Aorta (tissue), 5 donors: ENCODE measurements at regions not wholly inside any gene's neighbourhood (a gene's known extent, or its start where the extent isn't known, plus 50 kb on each side); places are given as distances from the start of the nearest gene placed in this dataset.

Experiments
- ATAC-seq: fragments of 200-7000 bp; cut with Tn5 transposase; one replicate; pipeline ENCODE4 v1.9.1; 2022; ENCODE audit warnings: moderate library complexity; ENCODE audit not compliant: low FRiP score
- DNase-seq, 2 donors: peaks; one replicate each; pipeline ENCODE4 v3.0.0-alpha.2; 2020
- H3K27ac ChIP-seq, 2 donors: one replicate each; pipeline ENCODE4 v1.5.1; 2013; ENCODE audit warnings: low read length in 2 of 2, mild to moderate bottlenecking in 2 of 2, moderate library complexity in 2 of 2, control low read depth in 1 of 2, inconsistent platforms in 1 of 2, low read depth in 1 of 2
- H3K27me3 ChIP-seq, 2 donors: one replicate each; pipeline ENCODE4 v1.6.1; 2013; ENCODE audit warnings: control low read depth in 1 of 2, low read length in 1 of 2, mild to moderate bottlenecking in 1 of 2, moderate library complexity in 1 of 2; ENCODE audit not compliant: insufficient read depth in 2 of 2, control insufficient read depth in 1 of 2
- H3K36me3 ChIP-seq, 2 donors: one replicate each; pipeline ENCODE4 v1.6.1; 2013; ENCODE audit warnings: control low read depth in 1 of 2, low read length in 1 of 2, mild to moderate bottlenecking in 1 of 2; ENCODE audit not compliant: insufficient read depth in 2 of 2, control insufficient read depth in 1 of 2
- H3K4me1 ChIP-seq, 2 donors: one replicate each; pipeline ENCODE4 v1.6.1; 2013; ENCODE audit warnings: low read length in 2 of 2, control low read depth in 1 of 2, mild to moderate bottlenecking in 1 of 2, moderate library complexity in 1 of 2; ENCODE audit not compliant: insufficient read depth in 2 of 2, control insufficient read depth in 1 of 2
- H3K4me3 ChIP-seq, 2 donors: one replicate each; pipeline ENCODE4 v1.5.1; 2013; ENCODE audit warnings: low read length in 2 of 2, control low read depth in 1 of 2, mild to moderate bottlenecking in 1 of 2
- H3K9me3 ChIP-seq: one replicate; pipeline ENCODE4 v1.6.1; 2013; ENCODE audit warnings: mild to moderate bottlenecking, low read length; ENCODE audit not compliant: control insufficient read depth
- WGBS, 2 donors: extraction: QIAGEN DNeasy Blood & Tissue Kit; methylation state at CpG; one replicate each; pipeline ENCODE4 v1.1.7; 2013; 5-methylcytosine and 5-hydroxymethylcytosine counted together
- intact Hi-C, 2 donors: fragments of 100-400 bp; cut with DNase I; formaldehyde crosslinking; loops; one replicate each; pipeline versions ENCODE4 v1.14.2 to v1.15.0; 2022
- donor health status: healthy with polysubstance abuse.
- donor health status: Bipolar disorder and iron deficiency.
- donor health status: DM: no; HTN: no; CAD: no.
- donor health status: DM: no; HTN: no; CAD: no.
- donor health status: DM: yes; HTN: yes; CAD: no.

DNA sequence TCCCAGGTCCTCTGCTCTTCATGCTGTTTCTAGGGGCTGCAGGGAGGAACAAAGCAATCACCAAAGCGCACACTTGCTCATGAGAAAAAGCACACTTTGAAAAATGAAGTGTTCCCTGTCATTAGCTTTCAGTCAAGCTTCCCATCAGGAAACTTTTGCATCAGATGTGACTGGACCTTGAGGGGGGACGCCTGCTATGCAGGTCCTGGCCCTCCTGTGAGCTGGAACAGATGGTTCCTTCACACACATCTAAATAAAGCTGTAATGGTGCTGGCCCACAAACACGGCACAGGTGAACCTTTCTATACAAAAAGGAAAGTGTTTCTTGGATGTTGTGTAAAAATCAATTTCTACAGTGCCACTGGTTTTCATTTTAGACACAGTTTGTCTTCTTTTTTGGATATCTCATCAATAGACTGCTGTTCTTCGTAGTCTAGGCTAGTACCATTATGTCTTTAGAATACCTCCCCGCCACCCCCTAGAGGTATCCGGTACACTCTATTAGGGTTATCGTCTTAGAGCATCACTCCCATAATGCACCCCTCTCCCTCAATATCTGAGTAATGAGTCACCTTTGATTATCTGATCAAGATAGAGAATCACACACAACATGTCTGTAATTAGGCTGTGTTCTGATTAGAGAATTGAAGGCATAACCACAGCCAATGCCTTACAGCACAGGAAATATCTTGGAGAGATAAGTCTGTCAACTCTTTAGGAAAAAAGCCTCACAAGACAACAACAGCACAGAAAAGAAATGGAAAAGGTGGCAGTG, 266.3 kb downstream of the TLR4 start:
- Histone ChIP-seq H3K4me3 (no peak overlapping the region), H3K9me3 (no peaks in the 10 kb centered on the region), H3K4me1 (no peaks in the 10 kb centered on the region), H3K36me3 (no peaks in the 10 kb centered on the region), H3K27me3 (no peaks in the 10 kb centered on the region), H3K27ac (no peak overlapping the region)
- intact Hi-C loops: no loop called here
- ATAC-seq (no peak), DNase-seq (no peak)
- WGBS, 2 donors: 77 to 78% methylated on average over 7 of the region's 7 CpGs

- no peak overlapping the region for H3K4me3 ChIP-seq
- no peaks in the 10 kb centered on the region for H3K9me3 ChIP-seq
Measured at GRCh38 chr9:117974108-117974507, 269.9 kb downstream of the TLR4 start.

DNA sequence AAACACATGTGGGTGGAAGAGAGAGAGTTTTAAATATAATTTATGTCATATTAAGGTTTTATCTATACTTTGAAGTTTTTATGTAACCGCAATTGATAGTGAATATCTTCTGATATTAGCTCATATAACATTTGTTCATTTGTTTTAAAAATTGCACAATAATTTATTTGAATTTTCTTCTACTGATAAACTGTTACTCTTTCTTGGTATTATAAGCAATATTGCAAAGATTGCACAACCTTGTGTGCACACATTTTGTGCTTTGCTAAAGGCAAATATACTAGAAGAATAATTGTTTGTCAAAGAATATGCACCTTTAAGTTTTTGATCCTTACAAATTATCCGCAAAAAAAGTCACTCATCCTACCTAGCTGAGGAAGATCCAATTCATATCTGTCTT, 275.7 kb downstream of the TLR4 start:
- no peak for ATAC-seq
- 93% methylated on average over 2 of the region's 2 CpGs for WGBS, 2 donors
- Histone ChIP-seq H3K4me3 (no peak overlapping the region), H3K4me1 (no peaks in the 10 kb centered on the region), H3K36me3 (no peaks in the 10 kb centered on the region), H3K27me3 (no peaks in the 10 kb centered on the region), H3K27ac (no peak overlapping the region), H3K9me3 (no peaks in the 10 kb centered on the region)
- no peak for DNase-seq
- intact Hi-C loops: no loop called here

More at GRCh38 chr9:117974108-117974507, 269.9 kb downstream of the TLR4 start:
- intact Hi-C loops: no loop called here
- no peaks in the 10 kb centered on the region for H3K36me3 ChIP-seq
- no peak overlapping the region for H3K27ac ChIP-seq
- no peaks in the 10 kb centered on the region for H3K27me3 ChIP-seq
- ATAC-seq: no peak
- 51 to 52% methylated on average over 3 of the region's 3 CpGs for WGBS, 2 donors
- no peaks in the 10 kb centered on the region for H3K4me1 ChIP-seq
- DNase-seq: no peak

DNA sequence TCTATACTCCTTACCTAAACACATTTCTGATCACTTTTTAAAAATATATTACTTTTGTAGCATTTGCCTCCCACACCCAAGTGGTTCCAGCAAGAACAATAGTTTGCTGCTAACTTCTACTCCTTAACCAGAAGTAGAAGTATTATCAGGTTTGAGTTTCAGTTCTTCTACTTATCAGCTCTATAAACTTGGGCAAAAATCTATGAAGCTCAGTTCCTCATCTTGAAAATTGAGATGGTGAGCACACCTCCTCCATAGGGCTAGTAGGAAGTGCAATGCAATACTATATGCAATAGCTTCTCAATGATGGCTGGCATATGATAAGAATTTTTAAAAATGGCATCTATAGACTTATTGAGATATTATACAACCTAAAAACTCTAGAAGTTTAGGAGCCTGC, 283.7 kb downstream of the TLR4 start:
- intact Hi-C loops: no loop called here
- Histone ChIP-seq H3K36me3 (no peaks in the 10 kb centered on the region), H3K27ac (no peak overlapping the region), H3K27me3 (no peaks in the 10 kb centered on the region), H3K4me1 (no peaks in the 10 kb centered on the region), H3K9me3 (no peaks in the 10 kb centered on the region), H3K4me3 (no peak overlapping the region)
- DNase-seq (no peak), ATAC-seq (no peak)

DNA sequence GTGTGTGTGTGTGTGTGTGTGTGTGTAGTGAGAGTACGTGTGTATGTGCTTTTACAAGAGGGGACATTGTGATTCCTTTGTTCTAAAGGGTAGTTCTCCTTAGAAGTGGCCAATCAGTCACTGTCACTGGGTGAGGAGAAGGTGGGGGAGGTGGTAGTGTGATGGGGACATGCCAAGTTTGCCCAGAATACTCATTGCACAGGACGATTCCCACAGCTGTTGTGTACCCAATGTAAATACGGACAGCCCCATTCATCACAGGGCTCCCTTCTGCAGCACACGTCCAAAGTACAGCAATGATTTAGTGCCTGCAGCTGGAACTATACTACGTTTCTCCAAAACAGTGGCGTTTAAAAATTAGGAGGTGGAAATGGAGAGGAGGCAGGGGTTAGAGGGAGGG, 287.8 kb downstream of the TLR4 start:
- Histone ChIP-seq H3K27ac (no peak overlapping the region), H3K4me1 (no peaks in the 10 kb centered on the region), H3K9me3 (no peaks in the 10 kb centered on the region), H3K36me3 (no peaks in the 10 kb centered on the region), H3K27me3 (no peaks in the 10 kb centered on the region), H3K4me3 (no peak overlapping the region)
- WGBS, 2 donors: 1 to 3% methylated on average over 6 of the region's 6 CpGs
- ATAC-seq (no peak), DNase-seq (no peak)
- intact Hi-C loops: no loop called here

DNA sequence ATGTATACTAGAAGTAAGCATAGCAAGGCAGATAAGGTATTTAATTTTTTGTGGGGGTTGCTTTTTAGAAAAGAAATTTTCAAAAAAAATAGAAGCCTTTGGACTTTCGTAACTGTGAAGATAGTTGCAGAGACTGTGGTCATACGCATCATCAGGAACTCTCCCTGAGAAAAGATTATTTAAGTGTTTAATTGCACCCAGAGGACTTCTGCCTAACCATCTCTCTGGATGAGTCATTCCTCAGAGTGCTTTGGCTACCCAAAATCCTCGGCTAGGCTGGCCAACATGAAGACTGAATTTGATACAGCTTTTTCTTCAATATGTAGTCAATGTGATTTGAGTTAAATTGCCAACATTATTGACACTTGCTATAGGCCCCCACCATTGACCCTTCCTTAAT, 296.4 kb downstream of the TLR4 start:
- no peaks in the 10 kb centered on the region for H3K27me3 ChIP-seq
- ATAC-seq: no peak
- no peaks in the 10 kb centered on the region for H3K4me1 ChIP-seq
- intact Hi-C loops: no loop called here
- DNase-seq: no peak
- H3K27ac ChIP-seq: no peak overlapping the region
- no peaks in the 10 kb centered on the region for H3K9me3 ChIP-seq
- H3K36me3 ChIP-seq: no peaks in the 10 kb centered on the region
- WGBS, 2 donors: 77 to 78% methylated on average over 3 of the region's 3 CpGs
- H3K4me3 ChIP-seq: no peak overlapping the region

GRCh38 chr9:118003240-118003639, 299.0 kb downstream of the TLR4 start:
- WGBS, 2 donors: 45 to 46% methylated on average over 3 of the region's 3 CpGs
- no peak overlapping the region for H3K27ac ChIP-seq
- no peaks in the 10 kb centered on the region for H3K9me3 ChIP-seq
- no peaks in the 10 kb centered on the region for H3K36me3 ChIP-seq
- H3K4me3 ChIP-seq: no peak overlapping the region
- DNase-seq (no peak), ATAC-seq (no peak)
- intact Hi-C loops: no loop called here
- H3K27me3 ChIP-seq: no peaks in the 10 kb centered on the region
- H3K4me1 ChIP-seq: no peaks in the 10 kb centered on the region

- no peak for ATAC-seq
- intact Hi-C loops: no loop called here
- WGBS, 2 donors: 68 to 73% methylated on average over 4 of the region's 4 CpGs
Measured at GRCh38 chr9:118008246-118008645, 304.0 kb downstream of the TLR4 start.

GRCh38 chr9:118009614-118010013, 305.4 kb downstream of the TLR4 start:
- Histone ChIP-seq H3K4me3 (no peak overlapping the region), H3K36me3 (no peaks in the 10 kb centered on the region), H3K27ac (no peak overlapping the region), H3K4me1 (no peaks in the 10 kb centered on the region), H3K27me3 (no peaks in the 10 kb centered on the region), H3K9me3 (no peaks in the 10 kb centered on the region)
- intact Hi-C loops: no loop called here
- no peak for DNase-seq
- no peak for ATAC-seq

More at GRCh38 chr9:118008246-118008645, 304.0 kb downstream of the TLR4 start:
- Histone ChIP-seq H3K36me3 (no peaks in the 10 kb centered on the region), H3K9me3 (no peaks in the 10 kb centered on the region), H3K27me3 (no peaks in the 10 kb centered on the region), H3K4me3 (no peak overlapping the region), H3K4me1 (no peaks in the 10 kb centered on the region), H3K27ac (no peak overlapping the region)
- no peak for DNase-seq
